HepG2 (cell line): ENCODE measurements at regions not wholly inside any gene's neighbourhood (a gene's known extent, or its start where the extent isn't known, plus 50 kb on each side); places are given as distances from the start of the nearest gene placed in this dataset.

Experiments used
- CBX5 ChIP-seq: sonication (generic); formaldehyde crosslinking; IDR thresholded peaks from 2 replicates; pipeline ENCODE4 v1.4.0; 2020; ENCODE audit warnings: missing genetic modification reagents, borderline replicate concordance
- CTCF ChIP-seq: sonication (generic); formaldehyde crosslinking; IDR thresholded peaks from 2 replicates; pipeline ENCODE4 v1.5.0; 2020; ENCODE audit warnings: mild to moderate bottlenecking, missing genetic modification reagents, moderate library complexity
- E2F2 ChIP-seq: sonication (generic); formaldehyde crosslinking; IDR thresholded peaks from 2 replicates; pipeline ENCODE4 v1.4.0; 2020; ENCODE audit warnings: missing genetic modification reagents, borderline replicate concordance
- MAX ChIP-seq: IDR thresholded peaks from 2 replicates; pipeline ENCODE4 v1.6.1; 2012; ENCODE audit warnings: inconsistent platforms
- PHB2 ChIP-seq: fragments of 450-650 bp; IDR thresholded peaks from 2 replicates; pipeline ENCODE4 v1.6.1; 2018; ENCODE audit not compliant: partially characterized antibody
- POLR2A ChIP-seq, 2 experiments: IDR thresholded peaks; 2 replicates each; pipeline ENCODE4 v1.6.1; 2011; ENCODE audit warnings: low read depth in 2 of 2, low read length in 2 of 2, mild to moderate bottlenecking in 1 of 2, moderate library complexity in 1 of 2; ENCODE audit not compliant: insufficient read depth in 1 of 2
- SNAPC5 ChIP-seq: sonication (generic); formaldehyde crosslinking; IDR thresholded peaks from 2 replicates; pipeline ENCODE4 v1.8.1; 2023; ENCODE audit warnings: mild to moderate bottlenecking, missing genetic modification reagents, borderline replicate concordance
- SRY ChIP-seq: sonication (generic); formaldehyde crosslinking; IDR thresholded peaks from 2 replicates; pipeline ENCODE4 v1.8.0; 2022; ENCODE audit warnings: mild to moderate bottlenecking, missing genetic modification reagents
- ZNF331 ChIP-seq: sonication (generic); formaldehyde crosslinking; IDR thresholded peaks from 2 replicates; pipeline ENCODE4 v1.4.0; 2020; ENCODE audit warnings: missing genetic modification reagents
- ZNF431 ChIP-seq: sonication (generic); formaldehyde crosslinking; IDR thresholded peaks from 2 replicates; pipeline ENCODE4 v1.9.0; 2022; ENCODE audit warnings: missing genetic modification reagents, low read depth, mild to moderate bottlenecking, borderline replicate concordance
- ZNF75D ChIP-seq: sonication (generic); formaldehyde crosslinking; IDR thresholded peaks from 2 replicates; pipeline ENCODE4 v1.8.1; 2023; ENCODE audit warnings: missing genetic modification reagents, mild to moderate bottlenecking, borderline replicate concordance

- TF ChIP-seq CBX5 (no peak), E2F2 (no peak), POLR2A (IDR thresholded peaks at IDR 0.05; ENCODE audit: insufficient read depth in 1 of 2, low read depth in 2 of 2, low read length in 2 of 2) (no peak), ZNF75D (CRISPR knock-in tag) (no peak), MAX (no peak), CTCF (CRISPR knock-in tag) (no peak), PHB2 (no peak), ZNF331 (CRISPR knock-in tag) (no peak), ZNF431 (no peak), SRY (no peak), SNAPC5 (CRISPR knock-in tag) (no peak)
Measured at GRCh38 chr3:147757866-147758265, 348.7 kb downstream of the ZIC1 start.
